ENCODE measurements at regions not wholly inside any gene's neighbourhood (a gene's known extent, or its start where the extent isn't known, plus 50 kb on each side); places are given as distances from the start of the nearest gene placed in this dataset.

GRCh38 chrX:115373308-115373707 is 83.8 kb downstream of the LUZP4 start:
- Histone ChIP-seq H3K4me3 (no peak overlapping the region), H3K9me3 (no peaks in the 10 kb centered on the region), H3K36me3 (ENCODE audit: low read depth) (no peaks in the 10 kb centered on the region), H3K4me1 (ENCODE audit: low read depth) (no peaks in the 10 kb centered on the region)
- intact Hi-C loops (cut with DNase I, micrococcal nuclease) = no loop called here
- TF ChIP-seq, protein P1, sequence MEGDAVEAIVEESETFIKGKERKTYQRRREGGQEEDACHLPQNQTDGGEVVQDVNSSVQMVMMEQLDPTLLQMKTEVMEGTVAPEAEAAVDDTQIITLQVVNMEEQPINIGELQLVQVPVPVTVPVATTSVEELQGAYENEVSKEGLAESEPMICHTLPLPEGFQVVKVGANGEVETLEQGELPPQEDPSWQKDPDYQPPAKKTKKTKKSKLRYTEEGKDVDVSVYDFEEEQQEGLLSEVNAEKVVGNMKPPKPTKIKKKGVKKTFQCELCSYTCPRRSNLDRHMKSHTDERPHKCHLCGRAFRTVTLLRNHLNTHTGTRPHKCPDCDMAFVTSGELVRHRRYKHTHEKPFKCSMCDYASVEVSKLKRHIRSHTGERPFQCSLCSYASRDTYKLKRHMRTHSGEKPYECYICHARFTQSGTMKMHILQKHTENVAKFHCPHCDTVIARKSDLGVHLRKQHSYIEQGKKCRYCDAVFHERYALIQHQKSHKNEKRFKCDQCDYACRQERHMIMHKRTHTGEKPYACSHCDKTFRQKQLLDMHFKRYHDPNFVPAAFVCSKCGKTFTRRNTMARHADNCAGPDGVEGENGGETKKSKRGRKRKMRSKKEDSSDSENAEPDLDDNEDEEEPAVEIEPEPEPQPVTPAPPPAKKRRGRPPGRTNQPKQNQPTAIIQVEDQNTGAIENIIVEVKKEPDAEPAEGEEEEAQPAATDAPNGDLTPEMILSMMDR (IDR thresholded peaks at IDR 0.05) = no peak
- no peak for DNase-seq
- no peak for ATAC-seq

- DNase-seq (no peak), ATAC-seq (no peak)
- Histone ChIP-seq H3K4me1 (ENCODE audit: low read depth) (no peaks in the 10 kb centered on the region), H3K9me3 (no peaks in the 10 kb centered on the region), H3K36me3 (ENCODE audit: low read depth) (no peaks in the 10 kb centered on the region), H3K4me3 (no peak overlapping the region)
- TF ChIP-seq, protein P1 (IDR thresholded peaks at IDR 0.05) = no peak
- intact Hi-C loops (cut with DNase I, micrococcal nuclease) = no loop called here
These were observed 89.0 kb downstream of the LUZP4 start for GRCh38 chrX:115378471-115378870.

DNA sequence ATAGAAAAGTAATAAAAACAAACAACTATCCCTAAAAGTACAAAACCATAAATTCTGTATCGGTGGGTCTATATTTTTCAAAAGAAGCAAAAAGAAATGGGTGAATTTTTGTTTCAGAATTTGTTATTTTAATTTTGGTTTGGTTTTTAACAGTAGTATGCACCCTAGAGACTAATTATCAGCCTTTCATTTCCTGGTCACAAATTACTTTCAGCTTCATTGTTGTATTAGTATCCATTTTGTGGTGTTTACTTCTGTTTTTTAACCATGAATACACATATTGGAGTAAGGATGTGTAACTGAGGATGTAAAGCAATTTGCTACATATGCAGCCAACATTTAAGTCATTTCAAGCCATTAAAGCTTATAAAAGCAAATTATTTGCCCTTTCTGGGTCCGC is 97.8 kb downstream of the LUZP4 start:
- Histone ChIP-seq H3K36me3 (ENCODE audit: low read depth) (no peaks in the 10 kb centered on the region), H3K9me3 (no peaks in the 10 kb centered on the region), H3K4me1 (ENCODE audit: low read depth) (no peaks in the 10 kb centered on the region), H3K4me3 (no peak overlapping the region)
- ATAC-seq (no peak), DNase-seq (no peak)
- intact Hi-C loops (cut with DNase I, micrococcal nuclease) = no loop called here
- TF ChIP-seq, protein P1 (IDR thresholded peaks at IDR 0.05) = no peak

DNA sequence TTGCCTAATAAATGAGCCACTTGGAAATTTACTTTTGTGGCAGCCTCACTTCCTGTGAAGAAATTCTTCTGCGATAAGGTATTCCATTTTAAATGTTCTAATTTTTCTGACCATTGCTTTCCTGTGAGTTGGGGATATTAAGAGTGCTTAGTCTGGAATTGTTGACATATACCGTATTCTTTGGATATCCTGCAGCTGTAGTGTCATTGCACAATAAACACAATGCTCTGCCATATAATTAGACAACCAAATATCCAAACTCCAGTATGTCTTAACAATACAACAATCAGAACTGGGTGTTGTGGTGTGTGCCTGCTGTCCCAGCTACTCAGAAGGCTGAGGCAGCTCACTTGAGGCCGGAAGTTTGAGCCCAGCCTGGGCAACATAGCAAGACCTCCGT is 99.4 kb downstream of the LUZP4 start:
- TF ChIP-seq, protein P1 (IDR thresholded peaks at IDR 0.05) = no peak
- no peak for DNase-seq
- H3K36me3 ChIP-seq (ENCODE audit: low read depth) = no peaks in the 10 kb centered on the region
- no peaks in the 10 kb centered on the region for H3K9me3 ChIP-seq
- no peak for ATAC-seq
- intact Hi-C loops (cut with DNase I, micrococcal nuclease) = no loop called here
- no peaks in the 10 kb centered on the region for H3K4me1 ChIP-seq (ENCODE audit: low read depth)
- no peak overlapping the region for H3K4me3 ChIP-seq

- Histone ChIP-seq H3K4me1 (ENCODE audit: low read depth) (no peaks in the 10 kb centered on the region), H3K36me3 (ENCODE audit: low read depth) (no peaks in the 10 kb centered on the region), H3K4me3 (no peak overlapping the region), H3K9me3 (no peaks in the 10 kb centered on the region)
- ATAC-seq = no peak
- TF ChIP-seq, protein P1 (IDR thresholded peaks at IDR 0.05) = no peak
- intact Hi-C loops (cut with DNase I, micrococcal nuclease) = no loop called here
- no peak for DNase-seq
These were observed 100.6 kb downstream of the LUZP4 start for GRCh38 chrX:115390078-115390477.

GRCh38 chrX:115392031-115392430 is 102.5 kb downstream of the LUZP4 start:
- Histone ChIP-seq H3K4me3 (no peak overlapping the region), H3K36me3 (ENCODE audit: low read depth) (no peaks in the 10 kb centered on the region), H3K9me3 (no peaks in the 10 kb centered on the region), H3K4me1 (ENCODE audit: low read depth) (no peaks in the 10 kb centered on the region)
- TF ChIP-seq, protein P1 (IDR thresholded peaks at IDR 0.05) = no peak
- DNase-seq = no peak
- intact Hi-C loops (cut with DNase I, micrococcal nuclease) = no loop called here
- no peak for ATAC-seq

Data from mucosa of descending colon (tissue), 3 donors.